NCI-H446 treated with DMSO at 0.1 percent for 48 hours (cell line): ENCODE measurements at regions not wholly inside any gene's neighbourhood (a gene's known extent, or its start where the extent isn't known, plus 50 kb on each side); places are given as distances from the start of the nearest gene placed in this dataset.
"Not testable (repeated sequence)": the region's sequence is repeated elsewhere in the genome, so short reads cannot be mapped to it uniquely, and the experiment has no call there.

Experiments used
- DNase-seq: peaks from one replicate; lab custom pipeline; 2025; lab: John Stamatoyannopoulos, UW

- no peak for DNase-seq
These were observed 66.2 kb downstream of the SC5D start for GRCh38 chr11:121358760-121359159.

- DNase-seq, result no peak
These were observed 67.0 kb downstream of the SC5D start for GRCh38 chr11:121359591-121359990.

DNA sequence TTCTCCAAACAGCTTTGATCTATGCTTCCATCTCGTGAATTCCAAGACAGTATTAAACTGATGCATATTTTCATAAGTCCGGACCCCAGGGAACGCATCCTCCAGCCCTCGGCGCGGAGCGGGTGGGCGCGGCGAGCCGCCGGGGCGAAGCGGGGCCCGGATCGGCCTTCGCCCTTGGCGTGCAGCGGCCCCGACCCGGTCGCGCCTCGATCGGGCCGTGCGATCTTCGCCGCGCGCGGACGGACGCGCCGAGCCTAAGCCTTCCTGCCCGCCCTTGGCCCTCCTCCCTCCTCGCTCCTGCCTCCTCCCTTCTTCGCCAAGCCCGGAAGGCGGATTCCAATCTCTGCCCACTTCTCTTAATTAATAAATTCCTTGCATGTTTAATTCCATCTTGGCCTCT, 70.4 kb downstream of the SC5D start:
- DNase-seq, result not testable (repeated sequence)

DNA sequence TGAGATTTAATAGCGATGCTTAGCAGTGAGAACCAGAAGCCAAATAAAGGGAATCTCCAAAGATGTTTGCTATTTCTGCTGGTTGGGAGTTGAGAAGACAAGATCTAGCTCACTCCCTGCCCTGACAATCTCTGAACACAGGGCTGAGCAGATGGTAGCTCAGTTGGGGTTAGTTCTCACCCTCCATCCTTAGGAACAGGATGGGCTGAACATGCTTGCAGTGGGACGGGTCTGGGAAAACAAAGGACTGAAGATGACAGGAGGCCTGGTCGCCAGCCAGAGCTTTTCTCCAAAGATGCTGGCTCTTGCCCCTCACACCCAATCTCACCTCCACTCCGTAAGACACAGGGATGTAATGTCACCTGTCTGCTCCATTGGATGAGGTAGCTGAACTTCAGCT, 72.7 kb downstream of the SC5D start:
- DNase-seq, result peak; percentile 88

DNA sequence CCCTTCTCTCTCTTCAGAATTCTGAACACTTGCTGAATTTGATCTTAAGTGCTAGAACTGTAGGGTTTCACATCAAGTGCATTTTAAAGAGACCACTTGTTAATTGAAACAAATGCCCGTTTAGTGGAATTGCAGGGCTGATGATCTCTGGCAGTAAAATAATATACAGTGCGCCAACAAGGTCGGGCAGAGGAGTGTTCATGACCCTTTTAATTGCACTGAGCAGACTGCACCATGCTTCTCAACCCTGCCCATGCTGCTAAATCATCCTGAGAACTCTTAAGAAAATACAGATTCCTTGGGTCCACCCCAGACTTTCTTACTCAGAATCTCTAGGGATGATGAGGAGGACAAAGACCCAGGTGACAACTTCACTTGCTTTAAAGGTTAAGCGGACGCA, 73.5 kb downstream of the SC5D start:
- no peak for DNase-seq

GRCh38 chr11:121367001-121367843, 74.7 kb downstream of the SC5D start:
- DNase-seq, result peak; percentile 90

DNA sequence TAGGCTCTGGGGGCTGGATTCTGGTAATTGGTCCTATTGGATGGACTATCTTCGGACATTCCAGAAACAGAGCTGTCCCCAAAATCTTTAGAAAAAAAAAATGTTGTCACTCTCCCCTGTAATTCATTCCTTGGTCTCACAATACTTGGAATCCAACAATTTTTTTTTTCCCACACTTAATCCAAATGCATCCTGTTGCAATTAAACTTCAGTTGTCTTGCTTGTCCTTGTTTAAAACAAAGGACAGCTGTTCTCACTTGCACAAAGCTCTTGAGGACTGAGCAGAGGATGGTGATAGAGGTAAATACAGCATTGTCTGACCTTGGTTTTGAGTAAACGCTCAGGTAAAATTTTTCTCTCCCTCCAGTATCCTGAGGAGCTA, 75.3 kb downstream of the SC5D start:
- no peak for DNase-seq

- no peak for DNase-seq
These were observed 76.0 kb downstream of the SC5D start for GRCh38 chr11:121368364-121369240.

GRCh38 chr11:121369366-121369765, 76.8 kb downstream of the SC5D start:
- no peak for DNase-seq

DNA sequence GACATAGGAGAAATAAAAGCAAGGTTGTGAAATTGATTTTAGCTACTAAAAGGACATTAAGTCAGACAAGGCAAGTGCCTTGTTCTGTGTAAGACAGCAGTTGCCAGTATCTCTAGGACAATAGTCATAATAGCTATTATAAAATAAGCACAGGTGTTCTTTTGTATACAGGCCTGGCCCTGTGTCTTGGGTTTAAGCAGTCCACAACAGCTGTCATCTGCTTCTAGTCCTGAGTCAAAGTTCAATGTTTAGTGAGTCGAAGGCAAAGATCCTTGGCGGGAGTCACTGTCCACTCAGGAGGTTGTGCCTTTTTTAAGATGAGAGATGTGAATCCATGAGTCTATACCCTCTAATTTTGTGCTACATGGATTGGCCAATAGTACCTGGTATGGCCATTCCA, 79.5 kb downstream of the SC5D start:
- DNase-seq, result no peak

- no peak for DNase-seq
These were observed 79.3 kb upstream of the SORL1 start for GRCh38 chr11:121372671-121373429.

DNA sequence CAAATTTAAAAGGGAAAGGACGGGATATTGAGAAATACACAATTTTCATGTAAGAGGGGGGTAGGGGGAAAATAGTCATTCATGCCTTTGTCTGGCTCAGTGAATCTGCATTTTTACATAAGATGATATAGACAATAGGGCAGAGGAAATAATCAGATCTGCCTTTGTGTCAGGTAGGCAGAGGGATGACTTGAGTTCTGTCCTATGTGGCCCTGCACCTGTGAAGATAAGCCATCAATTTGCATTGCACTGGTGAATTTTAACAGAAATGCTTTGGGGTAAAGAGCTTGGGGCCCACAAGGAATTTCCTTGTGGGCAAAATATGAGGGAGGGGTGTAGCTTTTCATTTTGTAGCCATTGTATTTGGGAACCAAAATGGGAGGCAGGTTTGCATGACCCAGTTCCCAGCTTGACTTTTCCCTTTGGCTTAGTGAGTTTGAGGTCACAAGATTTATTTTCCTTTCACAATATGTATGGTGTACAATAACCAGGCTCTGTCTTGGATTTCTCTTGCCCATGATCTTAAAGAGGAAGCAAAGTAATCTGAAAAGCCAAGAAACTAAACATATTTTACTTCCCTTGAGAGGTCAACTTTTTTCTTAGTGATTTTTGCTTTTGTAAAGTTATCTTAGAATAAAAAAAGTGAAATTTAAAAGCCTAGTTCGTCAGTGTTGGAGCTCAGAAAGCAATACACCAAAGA, 77.7 kb upstream of the SORL1 start:
- no peak for DNase-seq

DNA sequence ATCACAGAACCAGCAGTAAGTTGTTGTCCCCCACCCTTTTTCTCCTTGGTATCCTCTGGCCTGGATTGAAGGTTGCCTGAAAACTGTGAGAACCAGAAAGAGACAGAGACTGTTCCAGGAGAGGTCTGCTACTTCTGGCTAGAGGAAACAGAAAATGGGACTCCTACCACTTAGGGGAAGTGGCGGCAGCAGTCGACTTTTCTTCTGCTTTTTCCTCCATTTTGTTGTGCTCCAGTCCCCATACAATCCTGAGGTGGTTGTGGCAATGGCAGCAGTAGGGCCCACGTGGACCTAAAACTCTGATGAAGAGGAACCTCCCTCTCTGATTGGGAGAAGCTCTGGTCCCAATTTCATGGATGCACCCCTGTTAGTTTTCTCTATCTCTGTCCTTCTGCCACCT, 76.0 kb upstream of the SORL1 start:
- no peak for DNase-seq

DNA sequence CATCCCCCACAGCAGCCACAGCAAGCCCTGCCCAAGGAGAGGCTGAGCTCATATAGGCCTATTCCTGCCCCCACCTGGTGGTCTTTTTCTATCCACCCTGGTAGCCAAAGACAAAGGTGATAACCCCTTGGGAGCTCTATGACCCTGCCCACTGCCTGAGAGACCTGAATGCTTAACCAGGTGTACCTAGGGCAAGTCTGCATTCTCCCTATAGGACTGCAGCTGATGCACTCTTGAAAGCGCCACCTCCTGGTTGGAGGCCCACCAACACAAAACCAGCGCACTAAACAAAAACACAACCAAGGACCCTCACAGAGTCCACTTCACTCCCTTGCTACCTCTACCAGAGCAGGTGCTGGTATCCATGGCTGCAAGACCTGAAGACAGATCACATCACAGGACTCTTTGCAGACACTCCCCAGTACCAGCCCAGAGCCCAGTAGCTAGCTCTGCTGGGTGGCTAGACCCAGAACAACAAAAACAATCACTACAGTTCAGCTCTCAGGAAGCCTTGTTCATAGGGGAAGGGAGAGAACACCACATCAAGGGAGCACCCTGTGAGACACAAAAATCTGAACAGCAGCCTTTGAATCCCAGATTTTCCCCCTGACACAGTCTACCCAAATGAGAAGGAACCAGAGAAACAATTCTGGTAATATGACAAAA, 72.8 kb upstream of the SORL1 start:
- not testable (repeated sequence) for DNase-seq

DNA sequence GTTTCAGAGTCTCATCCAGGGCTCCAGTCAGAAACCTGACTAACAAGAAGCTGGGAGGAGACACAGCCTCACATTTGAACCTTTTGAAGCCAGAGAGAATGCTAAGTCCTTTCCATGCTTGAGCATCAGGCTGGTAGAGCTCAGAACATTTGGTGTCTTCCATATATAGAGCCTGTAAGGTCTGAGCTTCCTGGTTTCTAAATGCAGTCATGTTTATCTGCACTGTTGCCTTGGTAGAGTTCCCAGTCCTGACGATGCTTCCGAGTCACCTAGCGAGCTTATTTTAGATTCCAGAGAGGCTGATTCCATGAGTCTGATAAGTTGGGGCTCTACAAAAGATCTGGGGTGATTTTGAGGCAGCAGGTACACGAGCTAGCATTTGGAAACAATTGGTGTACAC, 68.4 kb upstream of the SORL1 start:
- no peak for DNase-seq

DNA sequence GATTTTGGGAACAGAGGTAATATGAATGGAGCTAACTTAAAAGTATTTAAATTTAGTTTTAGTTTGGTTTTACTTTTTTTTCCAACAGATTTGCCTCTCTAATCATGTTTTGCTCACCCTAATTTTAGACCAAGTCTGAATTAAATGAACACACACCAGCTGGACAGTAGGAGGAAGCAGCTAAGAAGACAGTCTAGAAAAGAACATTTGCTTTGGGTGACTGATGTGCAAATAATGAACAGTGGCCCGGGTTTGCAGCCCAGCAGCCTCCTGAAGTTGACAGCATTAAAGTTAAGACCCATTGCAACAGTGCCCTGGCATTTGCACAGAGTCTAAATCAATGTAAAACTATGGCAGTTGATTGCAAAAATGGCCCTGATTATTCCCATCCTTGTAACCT, 66.4 kb upstream of the SORL1 start:
- no peak for DNase-seq
